ENCODE measurements at regions not wholly inside any gene's neighbourhood (a gene's known extent, or its start where the extent isn't known, plus 50 kb on each side); places are given as distances from the start of the nearest gene placed in this dataset.

- TF ChIP-seq ZNF639 (tag by site-specific recombination; IDR thresholded peaks at IDR 0.05) (no peak), CTCF (tag by site-specific recombination; IDR thresholded peaks at IDR 0.05) (no peak), ZNF777 (tag by site-specific recombination; IDR thresholded peaks at IDR 0.05; ENCODE audit: borderline replicate concordance) (no peak), ZNF76 (tag by site-specific recombination; IDR thresholded peaks at IDR 0.05; ENCODE audit: borderline replicate concordance, low read depth) (no peak), ZBTB21 (tag by site-specific recombination; IDR thresholded peaks at IDR 0.05) (no peak), ZBTB26 (tag by site-specific recombination; optimal IDR thresholded peaks at IDR 0.05) (no peak), ZBTB7A (tag by site-specific recombination; IDR thresholded peaks at IDR 0.05; ENCODE audit: low read depth) (no peak), ZNF274 (IDR thresholded peaks at IDR 0.05; ENCODE audit: low read length) (no peak), ZNF274 (tag by site-specific recombination; IDR thresholded peaks at IDR 0.05; ENCODE audit: borderline replicate concordance) (no peak)
These were observed 151.3 kb downstream of the ETS2 start for GRCh38 chr21:38956856-38957571.
